Hematopoietic multipotent progenitor cell treated with erythropoietin and hydrocortisone succinate and interleukin-3 and kit ligand, for 6 days (in vitro differentiated cells): ENCODE measurements at regions not wholly inside any gene's neighbourhood (a gene's known extent, or its start where the extent isn't known, plus 50 kb on each side); places are given as distances from the start of the nearest gene placed in this dataset.

ENCODE experiments used
- DNase-seq: peaks from one replicate; pipeline ENCODE4 v3.0.0-alpha.2; 2015

GRCh38 chr3:181431748-181432147, 280.0 kb upstream of the SOX2 start:
- no peak for DNase-seq

GRCh38 chr3:181425074-181425473, 286.7 kb upstream of the SOX2 start:
- no peak for DNase-seq

- DNase-seq = no peak
Measured at GRCh38 chr3:181418233-181418632, 293.5 kb upstream of the SOX2 start.

GRCh38 chr3:181417748-181418147, 294.0 kb upstream of the SOX2 start:
- peak; percentile 5 for DNase-seq

GRCh38 chr3:181410870-181411269, 300.9 kb upstream of the SOX2 start:
- DNase-seq = no peak

- no peak for DNase-seq
Measured at GRCh38 chr3:181403876-181404660, 307.7 kb upstream of the SOX2 start.

GRCh38 chr3:181402347-181402746, 309.4 kb upstream of the SOX2 start:
- DNase-seq = no peak

GRCh38 chr3:181384970-181385369, 326.8 kb upstream of the SOX2 start:
- no peak for DNase-seq

GRCh38 chr3:181383760-181384159, 328.0 kb upstream of the SOX2 start:
- no peak for DNase-seq

- no peak for DNase-seq
Measured at GRCh38 chr3:181383201-181383600, 328.5 kb upstream of the SOX2 start.

GRCh38 chr3:181382656-181383055, 329.1 kb upstream of the SOX2 start:
- no peak for DNase-seq

GRCh38 chr3:181379278-181379677, 332.4 kb upstream of the SOX2 start:
- no peak for DNase-seq

GRCh38 chr3:181369637-181370036, 342.1 kb upstream of the SOX2 start:
- DNase-seq = no peak

GRCh38 chr3:181363231-181363630, 348.5 kb upstream of the SOX2 start:
- no peak for DNase-seq

- DNase-seq = no peak
Measured at GRCh38 chr3:181362378-181362777, 349.3 kb upstream of the SOX2 start.

- no peak for DNase-seq
Measured at GRCh38 chr3:181358562-181358961, 353.2 kb upstream of the SOX2 start.

- no peak for DNase-seq
Measured at GRCh38 chr3:181358060-181358459, 353.7 kb upstream of the SOX2 start.

- DNase-seq = no peak
Measured at GRCh38 chr3:181354140-181354539, 357.6 kb upstream of the SOX2 start.

GRCh38 chr3:181344331-181344730, 354.8 kb upstream of the DNAJC19 start:
- DNase-seq = no peak

GRCh38 chr3:181336597-181336996, 347.1 kb upstream of the DNAJC19 start:
- no peak for DNase-seq

GRCh38 chr3:181333394-181333793, 343.9 kb upstream of the DNAJC19 start:
- no peak for DNase-seq

- DNase-seq = no peak
Measured at GRCh38 chr3:181330821-181331563, 341.5 kb upstream of the DNAJC19 start.

- no peak for DNase-seq
Measured at GRCh38 chr3:181330257-181330656, 340.7 kb upstream of the DNAJC19 start.

- no peak for DNase-seq
Measured at GRCh38 chr3:181329024-181329423, 339.5 kb upstream of the DNAJC19 start.
